ENCODE measurements at regions not wholly inside any gene's neighbourhood (a gene's known extent, or its start where the extent isn't known, plus 50 kb on each side); places are given as distances from the start of the nearest gene placed in this dataset.

- Histone ChIP-seq H3K9me3 (ENCODE audit: control insufficient read depth in 3 of 3, low read length in 3 of 3) (no peaks in the 10 kb centered on the region), H3K4me3 (ENCODE audit: low read length in 3 of 3) (no peak overlapping the region), H3K27me3 (ENCODE audit: control insufficient read depth in 3 of 3, insufficient read depth in 3 of 3, low read length in 3 of 3) (no peaks in the 10 kb centered on the region), H3K9ac (ENCODE audit: low read depth in 1 of 3, low read length in 3 of 3) (no peak overlapping the region), H3K36me3 (ENCODE audit: control insufficient read depth in 3 of 3, insufficient read depth in 3 of 3, low read length in 3 of 3) (no peaks in the 10 kb centered on the region), H3K4me1 (ENCODE audit: control insufficient read depth in 3 of 3, insufficient read depth in 3 of 3, low read length in 3 of 3) (no peaks in the 10 kb centered on the region), H3K27ac (ENCODE audit: low read depth, low read length) (no peak overlapping the region)
Observed at GRCh38 chr15:61411902-61412510, 182.9 kb upstream of the RORA start.

DNA sequence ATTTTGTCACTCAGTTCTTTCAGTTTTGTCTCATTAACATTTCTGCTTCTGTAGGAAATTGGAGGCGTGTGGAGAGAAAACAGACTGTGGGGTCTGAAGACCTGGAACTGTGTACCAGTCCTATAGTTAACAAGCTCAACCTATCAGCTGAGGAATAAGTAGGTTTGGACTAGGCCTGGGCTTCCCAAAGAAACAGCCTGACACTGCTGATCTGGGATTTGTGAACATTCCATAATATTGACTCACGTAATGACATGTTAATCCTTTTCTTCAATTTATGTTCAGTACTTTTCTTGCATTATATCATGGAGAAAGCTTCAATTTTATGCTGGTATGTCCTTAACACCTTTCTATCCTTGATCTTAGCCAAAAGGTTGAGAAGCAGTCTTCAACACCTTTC lies 181.6 kb upstream of the RORA start:
- Histone ChIP-seq H3K27ac (ENCODE audit: low read depth, low read length) (no peak overlapping the region), H3K4me1 (ENCODE audit: control insufficient read depth in 3 of 3, insufficient read depth in 3 of 3, low read length in 3 of 3) (no peaks in the 10 kb centered on the region), H3K27me3 (ENCODE audit: control insufficient read depth in 3 of 3, insufficient read depth in 3 of 3, low read length in 3 of 3) (no peaks in the 10 kb centered on the region), H3K9ac (ENCODE audit: low read depth in 1 of 3, low read length in 3 of 3) (no peak overlapping the region), H3K9me3 (ENCODE audit: control insufficient read depth in 3 of 3, low read length in 3 of 3) (no peaks in the 10 kb centered on the region), H3K36me3 (ENCODE audit: control insufficient read depth in 3 of 3, insufficient read depth in 3 of 3, low read length in 3 of 3) (no peaks in the 10 kb centered on the region), H3K4me3 (ENCODE audit: low read length in 3 of 3) (no peak overlapping the region)

GRCh38 chr15:61404567-61404966 lies 175.5 kb upstream of the RORA start:
- H3K27ac ChIP-seq (ENCODE audit: low read depth, low read length), result no peak overlapping the region
- no peaks in the 10 kb centered on the region for H3K9me3 ChIP-seq (ENCODE audit: control insufficient read depth in 3 of 3, low read length in 3 of 3)
- H3K9ac ChIP-seq (ENCODE audit: low read depth in 1 of 3, low read length in 3 of 3), result no peak overlapping the region
- H3K4me1 ChIP-seq (ENCODE audit: control insufficient read depth in 3 of 3, insufficient read depth in 3 of 3, low read length in 3 of 3), result no peaks in the 10 kb centered on the region
- no peaks in the 10 kb centered on the region for H3K36me3 ChIP-seq (ENCODE audit: control insufficient read depth in 3 of 3, insufficient read depth in 3 of 3, low read length in 3 of 3)
- H3K27me3 ChIP-seq (ENCODE audit: control insufficient read depth in 3 of 3, insufficient read depth in 3 of 3, low read length in 3 of 3), result no peaks in the 10 kb centered on the region
- H3K4me3 ChIP-seq (ENCODE audit: low read length in 3 of 3), result no peak overlapping the region

DNA sequence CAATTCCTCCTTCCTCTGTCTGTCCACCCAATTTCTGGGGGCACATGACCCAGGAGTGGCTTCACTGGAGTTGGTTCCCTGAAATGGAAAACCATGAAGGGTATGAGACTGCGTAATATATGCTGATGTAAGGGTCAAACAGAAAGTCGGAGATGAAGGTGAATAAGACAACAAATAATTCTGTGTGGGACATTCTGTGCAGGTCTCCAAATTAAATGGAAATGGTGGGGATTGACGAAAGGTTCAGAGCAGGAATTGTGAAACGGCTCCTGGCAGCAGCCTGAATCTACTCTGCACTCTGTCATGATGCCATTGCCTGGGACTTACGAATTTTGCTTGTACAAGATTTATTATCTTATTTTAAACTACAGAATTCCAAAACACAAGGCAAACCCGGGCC lies 174.8 kb upstream of the RORA start:
- Histone ChIP-seq H3K36me3 (ENCODE audit: control insufficient read depth in 3 of 3, insufficient read depth in 3 of 3, low read length in 3 of 3) (no peaks in the 10 kb centered on the region), H3K9me3 (ENCODE audit: control insufficient read depth in 3 of 3, low read length in 3 of 3) (no peaks in the 10 kb centered on the region), H3K27ac (ENCODE audit: low read depth, low read length) (no peak overlapping the region), H3K9ac (ENCODE audit: low read depth in 1 of 3, low read length in 3 of 3) (no peak overlapping the region), H3K27me3 (ENCODE audit: control insufficient read depth in 3 of 3, insufficient read depth in 3 of 3, low read length in 3 of 3) (no peaks in the 10 kb centered on the region), H3K4me1 (ENCODE audit: control insufficient read depth in 3 of 3, insufficient read depth in 3 of 3, low read length in 3 of 3) (no peaks in the 10 kb centered on the region), H3K4me3 (ENCODE audit: low read length in 3 of 3) (no peak overlapping the region)

DNA sequence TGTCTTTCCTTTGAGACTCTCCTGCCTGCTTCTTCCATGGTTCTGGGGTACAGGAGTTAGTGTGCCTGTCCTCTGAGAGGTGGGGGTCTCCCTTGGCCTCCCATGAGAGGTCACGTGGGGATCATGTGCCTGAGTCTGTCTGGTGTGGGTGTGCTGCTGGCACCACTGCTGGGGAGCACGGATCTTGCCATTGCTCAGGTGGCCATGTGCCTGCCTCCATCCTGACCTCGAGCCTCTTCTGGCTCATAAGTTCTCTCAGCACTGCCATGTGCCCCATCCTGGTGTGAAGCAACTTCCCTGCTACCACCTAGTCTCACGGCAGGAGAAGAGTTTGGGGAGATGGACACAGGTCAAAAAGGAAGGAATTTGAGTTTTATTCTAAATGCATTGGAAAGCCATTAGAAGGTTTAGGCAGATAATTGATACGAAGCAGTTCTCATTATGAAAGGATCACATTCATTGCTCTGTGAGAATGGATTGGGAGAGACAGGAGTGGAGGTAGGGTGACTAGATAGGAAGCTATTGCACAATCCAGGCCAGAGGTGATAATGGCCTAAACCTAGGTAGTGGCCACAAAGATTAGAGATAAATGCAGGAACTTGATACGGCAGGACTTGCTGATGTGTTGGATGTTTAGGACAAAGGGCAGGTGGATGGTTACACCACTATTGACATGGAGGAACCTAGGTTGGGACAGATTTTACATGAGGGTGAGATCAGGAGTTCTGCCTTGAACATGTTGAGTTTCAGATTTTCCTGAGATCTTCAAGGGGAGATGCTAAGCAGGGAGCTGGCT lies 173.0 kb upstream of the RORA start:
- Histone ChIP-seq H3K9me3 (ENCODE audit: control insufficient read depth in 3 of 3, low read length in 3 of 3) (no peaks in the 10 kb centered on the region), H3K4me1 (ENCODE audit: control insufficient read depth in 3 of 3, insufficient read depth in 3 of 3, low read length in 3 of 3) (no peaks in the 10 kb centered on the region), H3K27ac (ENCODE audit: low read depth, low read length) (no peak overlapping the region), H3K27me3 (ENCODE audit: control insufficient read depth in 3 of 3, insufficient read depth in 3 of 3, low read length in 3 of 3) (no peaks in the 10 kb centered on the region), H3K4me3 (ENCODE audit: low read length in 3 of 3) (no peak overlapping the region), H3K36me3 (ENCODE audit: control insufficient read depth in 3 of 3, insufficient read depth in 3 of 3, low read length in 3 of 3) (no peaks in the 10 kb centered on the region), H3K9ac (ENCODE audit: low read depth in 1 of 3, low read length in 3 of 3) (no peak overlapping the region)

GRCh38 chr15:61398310-61398709 lies 169.2 kb upstream of the RORA start:
- Histone ChIP-seq H3K27ac (ENCODE audit: low read depth, low read length) (no peak overlapping the region), H3K9ac (ENCODE audit: low read depth in 1 of 3, low read length in 3 of 3) (no peak overlapping the region), H3K36me3 (ENCODE audit: control insufficient read depth in 3 of 3, insufficient read depth in 3 of 3, low read length in 3 of 3) (no peaks in the 10 kb centered on the region)

GRCh38 chr15:61396235-61396919 lies 167.3 kb upstream of the RORA start:
- Histone ChIP-seq H3K4me3 (ENCODE audit: low read length in 3 of 3) (no peak overlapping the region), H3K27ac (ENCODE audit: low read depth, low read length) (peak overlapping the region; percentile 28)

More at GRCh38 chr15:61398310-61398709, 169.2 kb upstream of the RORA start:
- no peaks in the 10 kb centered on the region for H3K9me3 ChIP-seq (ENCODE audit: control insufficient read depth in 3 of 3, low read length in 3 of 3)
- H3K4me3 ChIP-seq (ENCODE audit: low read length in 3 of 3), result no peak overlapping the region
- H3K27me3 ChIP-seq (ENCODE audit: control insufficient read depth in 3 of 3, insufficient read depth in 3 of 3, low read length in 3 of 3), result no peaks in the 10 kb centered on the region
- peaks cover 5 to 15% (median 10%) of the 10 kb centered on the region in 3 donors for H3K4me1 ChIP-seq (ENCODE audit: control insufficient read depth in 3 of 3, insufficient read depth in 3 of 3, low read length in 3 of 3)

DNA sequence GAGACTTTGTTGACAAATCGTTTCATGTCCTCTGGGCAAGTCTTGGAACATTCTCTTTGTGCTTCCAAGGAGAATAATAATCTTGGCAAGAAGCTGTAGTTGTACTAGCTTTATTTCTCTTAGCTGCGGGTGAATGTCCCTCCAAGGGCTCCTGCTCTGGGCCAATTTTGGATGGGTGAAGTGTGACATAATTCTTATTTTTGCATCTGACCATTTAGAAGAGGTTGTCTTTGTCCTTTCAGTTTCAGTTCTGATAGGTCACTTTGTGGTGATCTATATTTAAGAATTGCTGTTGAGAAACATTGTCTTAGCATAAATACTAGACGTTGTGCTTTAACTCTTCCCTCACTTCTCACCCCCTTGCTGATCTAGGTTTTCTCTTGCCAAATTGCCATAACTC lies 164.8 kb upstream of the RORA start:
- H3K36me3 ChIP-seq (ENCODE audit: control insufficient read depth in 3 of 3, insufficient read depth in 3 of 3, low read length in 3 of 3), result no peaks in the 10 kb centered on the region
- H3K27ac ChIP-seq (ENCODE audit: low read depth, low read length), result peak overlapping the region; percentile 78
- H3K4me1 ChIP-seq (ENCODE audit: control insufficient read depth in 3 of 3, insufficient read depth in 3 of 3, low read length in 3 of 3), result peaks cover 5 to 15% (median 10%) of the 10 kb centered on the region in 3 donors
- no peaks in the 10 kb centered on the region for H3K9me3 ChIP-seq (ENCODE audit: control insufficient read depth in 3 of 3, low read length in 3 of 3)
- peak overlapping the region in 2 of 3 donors; percentile 1 to 32 for H3K9ac ChIP-seq (ENCODE audit: low read depth in 1 of 3, low read length in 3 of 3)
- H3K27me3 ChIP-seq (ENCODE audit: control insufficient read depth in 3 of 3, insufficient read depth in 3 of 3, low read length in 3 of 3), result no peaks in the 10 kb centered on the region
- H3K4me3 ChIP-seq (ENCODE audit: low read length in 3 of 3), result peak overlapping the region; percentile 15 to 58 (median 56)

More at GRCh38 chr15:61396235-61396919, 167.3 kb upstream of the RORA start:
- no peaks in the 10 kb centered on the region for H3K36me3 ChIP-seq (ENCODE audit: control insufficient read depth in 3 of 3, insufficient read depth in 3 of 3, low read length in 3 of 3)
- H3K4me1 ChIP-seq (ENCODE audit: control insufficient read depth in 3 of 3, insufficient read depth in 3 of 3, low read length in 3 of 3), result peaks cover 5 to 15% (median 10%) of the 10 kb centered on the region in 3 donors
- H3K9ac ChIP-seq (ENCODE audit: low read depth in 1 of 3, low read length in 3 of 3), result no peak overlapping the region
- H3K9me3 ChIP-seq (ENCODE audit: control insufficient read depth in 3 of 3, low read length in 3 of 3), result no peaks in the 10 kb centered on the region
- H3K27me3 ChIP-seq (ENCODE audit: control insufficient read depth in 3 of 3, insufficient read depth in 3 of 3, low read length in 3 of 3), result no peaks in the 10 kb centered on the region

GRCh38 chr15:61393524-61393923 lies 164.4 kb upstream of the RORA start:
- Histone ChIP-seq H3K9me3 (ENCODE audit: control insufficient read depth in 3 of 3, low read length in 3 of 3) (no peaks in the 10 kb centered on the region), H3K27me3 (ENCODE audit: control insufficient read depth in 3 of 3, insufficient read depth in 3 of 3, low read length in 3 of 3) (no peaks in the 10 kb centered on the region), H3K36me3 (ENCODE audit: control insufficient read depth in 3 of 3, insufficient read depth in 3 of 3, low read length in 3 of 3) (no peaks in the 10 kb centered on the region), H3K4me1 (ENCODE audit: control insufficient read depth in 3 of 3, insufficient read depth in 3 of 3, low read length in 3 of 3) (peaks cover 5 to 15% (median 10%) of the 10 kb centered on the region in 3 donors), H3K27ac (ENCODE audit: low read depth, low read length) (peak overlapping the region; percentile 78), H3K4me3 (ENCODE audit: low read length in 3 of 3) (peak overlapping the region; percentile 15 to 58 (median 56)), H3K9ac (ENCODE audit: low read depth in 1 of 3, low read length in 3 of 3) (peak overlapping the region in 2 of 3 donors; percentile 1 to 32)

GRCh38 chr15:61390138-61390537 lies 161.0 kb upstream of the RORA start:
- no peaks in the 10 kb centered on the region for H3K9me3 ChIP-seq (ENCODE audit: control insufficient read depth in 3 of 3, low read length in 3 of 3)

More at GRCh38 chr15:61390138-61390537, 161.0 kb upstream of the RORA start:
- Histone ChIP-seq H3K4me3 (ENCODE audit: low read length in 3 of 3) (no peak overlapping the region), H3K9ac (ENCODE audit: low read depth in 1 of 3, low read length in 3 of 3) (no peak overlapping the region), H3K36me3 (ENCODE audit: control insufficient read depth in 3 of 3, insufficient read depth in 3 of 3, low read length in 3 of 3) (no peaks in the 10 kb centered on the region), H3K27me3 (ENCODE audit: control insufficient read depth in 3 of 3, insufficient read depth in 3 of 3, low read length in 3 of 3) (no peaks in the 10 kb centered on the region), H3K27ac (ENCODE audit: low read depth, low read length) (no peak overlapping the region), H3K4me1 (ENCODE audit: control insufficient read depth in 3 of 3, insufficient read depth in 3 of 3, low read length in 3 of 3) (peaks cover 5 to 8% (median 7%) of the 10 kb centered on the region in 3 donors)
